ENCODE measurements at regions not wholly inside any gene's neighbourhood (a gene's known extent, or its start where the extent isn't known, plus 50 kb on each side); places are given as distances from the start of the nearest gene placed in this dataset.

- Histone ChIP-seq H3K79me2 (ENCODE audit: low read length) (no peaks in the 10 kb centered on the region), H3K4me3 (ENCODE audit: low read length) (no peak overlapping the region), H3K9ac (ENCODE audit: low read length) (no peak overlapping the region), H3F3A (ENCODE audit: insufficient read depth, low read length) (no peaks in the 10 kb centered on the region), H4K20me1 (ENCODE audit: insufficient read depth, low read length) (no peaks in the 10 kb centered on the region), H3K9me2 (replicated peaks; ENCODE audit: insufficient read depth, low read length) (no peaks in the 10 kb centered on the region), H3K4me2 (ENCODE audit: low read depth, low read length) (no peak overlapping the region), H3K9me3 (replicated peaks; ENCODE audit: insufficient read depth, low read length) (no peaks in the 10 kb centered on the region), H3K4me1 (ENCODE audit: low read length) (no peaks in the 10 kb centered on the region), H3K27me3 (replicated peaks; ENCODE audit: insufficient read depth, low read length) (no peaks in the 10 kb centered on the region), H2AFZ (ENCODE audit: low read length) (no peak overlapping the region), H3K36me3 (replicated peaks; ENCODE audit: insufficient read depth, low read length) (no peaks in the 10 kb centered on the region), H3K27ac (ENCODE audit: low read length) (no peak overlapping the region)
- DNase-seq = no peak
- no peak for TF ChIP-seq CTCF (IDR thresholded peaks at IDR 0.05; ENCODE audit: low read length)
- no peak for TF ChIP-seq EZH2 (optimal IDR thresholded peaks at IDR 0.05; ENCODE audit: low read depth, low read length)
- TF ChIP-seq EZH2phosphoT487 (IDR thresholded peaks at IDR 0.05; ENCODE audit: low read length) = no peak
These were observed 416.2 kb upstream of the ADGRL4 start for GRCh38 chr1:79422726-79423125.

GRCh38 chr1:79398501-79398900 lies 392.0 kb upstream of the ADGRL4 start:
- H2AFZ ChIP-seq (ENCODE audit: low read length) = no peak overlapping the region
- H3K36me3 ChIP-seq (replicated peaks; ENCODE audit: insufficient read depth, low read length) = no peaks in the 10 kb centered on the region
- TF ChIP-seq CTCF (IDR thresholded peaks at IDR 0.05; ENCODE audit: low read length) (no peak), EZH2 (optimal IDR thresholded peaks at IDR 0.05; ENCODE audit: low read depth, low read length) (no peak), EZH2phosphoT487 (IDR thresholded peaks at IDR 0.05; ENCODE audit: low read length) (no peak)

GRCh38 chr1:79396901-79397300 lies 390.4 kb upstream of the ADGRL4 start:
- Histone ChIP-seq H3K9me2 (replicated peaks; ENCODE audit: insufficient read depth, low read length) (no peaks in the 10 kb centered on the region), H3K4me1 (ENCODE audit: low read length) (no peaks in the 10 kb centered on the region), H3F3A (ENCODE audit: insufficient read depth, low read length) (no peaks in the 10 kb centered on the region), H3K36me3 (replicated peaks; ENCODE audit: insufficient read depth, low read length) (no peaks in the 10 kb centered on the region), H2AFZ (ENCODE audit: low read length) (no peak overlapping the region), H3K9ac (ENCODE audit: low read length) (no peak overlapping the region), H3K27ac (ENCODE audit: low read length) (no peak overlapping the region), H3K27me3 (replicated peaks; ENCODE audit: insufficient read depth, low read length) (no peaks in the 10 kb centered on the region), H4K20me1 (ENCODE audit: insufficient read depth, low read length) (no peaks in the 10 kb centered on the region), H3K9me3 (replicated peaks; ENCODE audit: insufficient read depth, low read length) (no peaks in the 10 kb centered on the region), H3K4me2 (ENCODE audit: low read depth, low read length) (no peak overlapping the region), H3K4me3 (ENCODE audit: low read length) (no peak overlapping the region), H3K79me2 (ENCODE audit: low read length) (no peaks in the 10 kb centered on the region)
- TF ChIP-seq EZH2 (optimal IDR thresholded peaks at IDR 0.05; ENCODE audit: low read depth, low read length) (no peak), CTCF (IDR thresholded peaks at IDR 0.05; ENCODE audit: low read length) (no peak), EZH2phosphoT487 (IDR thresholded peaks at IDR 0.05; ENCODE audit: low read length) (no peak)
- no peak for DNase-seq

More at GRCh38 chr1:79398501-79398900, 392.0 kb upstream of the ADGRL4 start:
- Histone ChIP-seq H3K9me2 (replicated peaks; ENCODE audit: insufficient read depth, low read length) (no peaks in the 10 kb centered on the region), H3K4me1 (ENCODE audit: low read length) (no peaks in the 10 kb centered on the region), H3K4me2 (ENCODE audit: low read depth, low read length) (no peak overlapping the region), H3F3A (ENCODE audit: insufficient read depth, low read length) (no peaks in the 10 kb centered on the region), H3K9ac (ENCODE audit: low read length) (no peak overlapping the region), H3K27me3 (replicated peaks; ENCODE audit: insufficient read depth, low read length) (no peaks in the 10 kb centered on the region), H3K9me3 (replicated peaks; ENCODE audit: insufficient read depth, low read length) (no peaks in the 10 kb centered on the region), H3K4me3 (ENCODE audit: low read length) (no peak overlapping the region), H4K20me1 (ENCODE audit: insufficient read depth, low read length) (no peaks in the 10 kb centered on the region), H3K79me2 (ENCODE audit: low read length) (no peaks in the 10 kb centered on the region), H3K27ac (ENCODE audit: low read length) (no peak overlapping the region)
- no peak for DNase-seq

All from MM.1S (cell line).